A673 (cell line): ENCODE measurements at regions not wholly inside any gene's neighbourhood (a gene's known extent, or its start where the extent isn't known, plus 50 kb on each side); places are given as distances from the start of the nearest gene placed in this dataset.

Experiments
- BruUV-seq: library from RNA; stranded (reverse); fragments of 400-500 nt; replicated peaks from 2 replicates; lab custom pipeline; 2021; lab: Mats Ljungman, UMichigan
- CTCF ChIA-PET: fragments of 300-600 bp; sonication (Branson Sonifier 250); formaldehyde crosslinking; loops from one replicate; lab custom pipeline; 2022; ENCODE audit warnings: antibody characterized with exemption; lab: Charles Lee
- POLR2A ChIA-PET: fragments of 300-600 bp; sonication (Branson Sonifier 250); formaldehyde crosslinking; loops from one replicate; lab custom pipeline; 2022; ENCODE audit warnings: antibody characterized with exemption; ENCODE audit not compliant: low non-redundant PET; lab: Charles Lee
- DNase-seq: peaks from one replicate; pipeline ENCODE4 v3.0.0-alpha.2; 2015; ENCODE audit warnings: low spot score
- H3K27ac ChIP-seq: fragments of 200-600 bp; sonication (generic); 2 replicates; pipeline ENCODE4 v1.5.1; 2016; ENCODE audit warnings: mixed run types, low read depth, mild to moderate bottlenecking, mixed read lengths, antibody characterized with exemption, low read length; ENCODE audit not compliant: poor library complexity, severe bottlenecking
- H3K27me3 ChIP-seq: fragments of 200-600 bp; sonication (generic); replicated peaks from 2 replicates; pipeline ENCODE4 v1.6.1; 2017; ENCODE audit warnings: mixed run types, low read depth, mild to moderate bottlenecking, mixed read lengths, antibody characterized with exemption, low read length; ENCODE audit not compliant: insufficient read depth, poor library complexity
- H3K36me3 ChIP-seq: fragments of 200-600 bp; sonication (generic); 2 replicates; pipeline ENCODE4 v1.6.1; 2016; ENCODE audit warnings: mixed run types, mild to moderate bottlenecking, mixed read lengths, antibody characterized with exemption, low read length; ENCODE audit not compliant: insufficient read depth, poor library complexity, severe bottlenecking
- H3K4me1 ChIP-seq: fragments of 200-600 bp; sonication (generic); 2 replicates; pipeline ENCODE4 v1.6.1; 2017; ENCODE audit warnings: mixed run types, mild to moderate bottlenecking, mixed read lengths, antibody characterized with exemption, low read length; ENCODE audit not compliant: insufficient read depth, poor library complexity, severe bottlenecking
- H3K4me3 ChIP-seq: fragments of 200-600 bp; sonication (generic); 2 replicates; pipeline ENCODE4 v1.5.1; 2016; ENCODE audit warnings: low read depth, mixed run types, mild to moderate bottlenecking, mixed read lengths, low read length; ENCODE audit not compliant: poor library complexity, severe bottlenecking
- H3K9me3 ChIP-seq: fragments of 200-600 bp; sonication (generic); 2 replicates; pipeline ENCODE4 v1.6.1; 2016; ENCODE audit warnings: mixed run types, low read depth, mild to moderate bottlenecking, mixed read lengths, antibody characterized with exemption, low read length; ENCODE audit not compliant: poor library complexity, severe bottlenecking
- EZH2 ChIP-seq: fragments of 200-600 bp; sonication (generic); IDR thresholded peaks from 2 replicates; pipeline ENCODE4 v1.6.1; 2017; ENCODE audit warnings: borderline replicate concordance, low read depth, mild to moderate bottlenecking, mixed read lengths, antibody characterized with exemption, low read length; ENCODE audit not compliant: poor library complexity, severe bottlenecking
- intact Hi-C: fragments of 100-400 bp; cut with micrococcal nuclease; formaldehyde crosslinking; loops from one replicate; pipeline ENCODE4 v1.10.0; 2022; ENCODE audit not compliant: unreplicated experiment
- TF ChIP-seq, protein P1 (sequence below): fragments of 300-800, 200-600 bp; sonication (generic); conservative IDR thresholded peaks from 2 replicates; pipeline ENCODE4 v1.5.1; 2017; ENCODE audit warnings: low read depth, mild to moderate bottlenecking, antibody characterized with exemption, low read length, moderate library complexity, mixed read lengths

DNA sequence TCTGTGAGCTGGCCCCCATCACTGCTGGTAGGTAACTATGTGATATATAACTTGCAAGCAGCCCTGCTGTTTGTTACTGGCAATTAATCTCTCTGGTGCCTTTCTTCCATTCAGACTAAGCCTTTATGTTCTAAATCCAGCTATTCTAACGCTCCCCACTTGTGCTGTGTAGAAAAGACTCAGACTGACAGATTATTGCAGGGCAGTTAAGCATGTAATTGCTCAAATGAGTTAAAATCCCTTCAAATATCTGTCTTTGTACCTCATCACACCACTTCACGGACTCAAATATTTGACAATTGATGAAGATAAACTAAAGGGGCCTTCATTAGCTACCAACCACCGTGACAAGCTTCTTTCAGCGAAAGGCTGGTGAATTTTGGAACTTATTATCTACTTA is 416.2 kb downstream of the NR2F2 start:
- Histone ChIP-seq H3K4me3 (no peak overlapping the region), H3K9me3 (no peaks in the 10 kb centered on the region), H3K27me3 (no peaks in the 10 kb centered on the region), H3K4me1 (peaks cover 15% of the 10 kb centered on the region), H3K27ac (no peak overlapping the region), H3K36me3 (no peaks in the 10 kb centered on the region)
- BruUV-seq = no TSS peak
- peak; percentile 83 for DNase-seq
- ChIA-PET POLR2A (no interaction called here), CTCF (no interaction called here)
- intact Hi-C loops = no loop called here
- TF ChIP-seq EZH2 = no peak

DNA sequence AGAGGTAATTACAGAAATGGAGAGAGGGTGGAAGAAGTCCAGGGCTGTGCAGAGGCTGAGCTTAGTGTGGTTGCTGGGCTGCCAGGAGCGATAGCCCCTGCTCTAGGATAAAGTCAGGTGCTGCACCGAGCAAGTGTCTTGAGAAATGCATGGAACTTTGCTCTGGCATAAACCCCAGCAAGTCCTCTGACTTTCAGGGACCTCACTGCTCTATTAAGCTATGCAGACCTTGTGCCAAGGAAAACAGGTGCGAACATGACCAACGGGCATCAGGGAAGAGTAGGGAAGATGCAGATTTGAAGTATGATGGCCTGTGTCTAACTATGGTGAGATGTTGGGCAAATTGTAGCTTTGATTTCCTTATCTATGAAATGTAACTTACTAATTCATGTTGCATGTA is 416.8 kb downstream of the NR2F2 start:
- intact Hi-C loops = no loop called here
- Histone ChIP-seq H3K27ac (no peak overlapping the region), H3K36me3 (no peaks in the 10 kb centered on the region), H3K4me1 (peaks cover 15% of the 10 kb centered on the region), H3K9me3 (no peaks in the 10 kb centered on the region), H3K4me3 (no peak overlapping the region), H3K27me3 (no peaks in the 10 kb centered on the region)
- no peak for TF ChIP-seq EZH2
- TF ChIP-seq, protein P1, sequence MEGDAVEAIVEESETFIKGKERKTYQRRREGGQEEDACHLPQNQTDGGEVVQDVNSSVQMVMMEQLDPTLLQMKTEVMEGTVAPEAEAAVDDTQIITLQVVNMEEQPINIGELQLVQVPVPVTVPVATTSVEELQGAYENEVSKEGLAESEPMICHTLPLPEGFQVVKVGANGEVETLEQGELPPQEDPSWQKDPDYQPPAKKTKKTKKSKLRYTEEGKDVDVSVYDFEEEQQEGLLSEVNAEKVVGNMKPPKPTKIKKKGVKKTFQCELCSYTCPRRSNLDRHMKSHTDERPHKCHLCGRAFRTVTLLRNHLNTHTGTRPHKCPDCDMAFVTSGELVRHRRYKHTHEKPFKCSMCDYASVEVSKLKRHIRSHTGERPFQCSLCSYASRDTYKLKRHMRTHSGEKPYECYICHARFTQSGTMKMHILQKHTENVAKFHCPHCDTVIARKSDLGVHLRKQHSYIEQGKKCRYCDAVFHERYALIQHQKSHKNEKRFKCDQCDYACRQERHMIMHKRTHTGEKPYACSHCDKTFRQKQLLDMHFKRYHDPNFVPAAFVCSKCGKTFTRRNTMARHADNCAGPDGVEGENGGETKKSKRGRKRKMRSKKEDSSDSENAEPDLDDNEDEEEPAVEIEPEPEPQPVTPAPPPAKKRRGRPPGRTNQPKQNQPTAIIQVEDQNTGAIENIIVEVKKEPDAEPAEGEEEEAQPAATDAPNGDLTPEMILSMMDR = no peak
- no TSS peak for BruUV-seq
- POLR2A ChIA-PET = no interaction called here
- DNase-seq = no peak
- CTCF ChIA-PET = no interaction called here

DNA sequence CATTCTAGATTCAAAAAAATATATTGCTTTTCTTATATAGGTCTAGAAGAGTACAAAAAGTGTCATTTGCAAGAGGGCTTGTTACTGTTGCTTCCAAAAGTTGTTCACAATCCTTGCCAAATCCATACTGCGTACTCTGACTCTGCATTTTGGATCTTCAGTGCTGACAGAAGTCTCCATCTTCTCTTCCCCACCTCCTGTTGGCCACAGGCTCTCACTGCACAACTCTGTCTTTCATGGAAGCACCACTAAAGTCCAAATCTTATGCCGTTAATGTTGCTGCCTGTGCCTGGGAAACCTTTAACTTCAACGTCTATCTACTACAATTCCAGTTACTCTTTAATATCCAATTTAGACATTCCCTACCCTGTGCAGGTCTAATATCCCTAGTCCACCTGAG is 419.9 kb downstream of the NR2F2 start:
- DNase-seq = peak; percentile 18
- Histone ChIP-seq H3K4me3 (no peak overlapping the region), H3K4me1 (peaks cover 15% of the 10 kb centered on the region), H3K27me3 (no peaks in the 10 kb centered on the region), H3K27ac (no peak overlapping the region), H3K9me3 (no peaks in the 10 kb centered on the region), H3K36me3 (no peaks in the 10 kb centered on the region)
- ChIA-PET POLR2A (no interaction called here), CTCF (no interaction called here)
- intact Hi-C loops = no loop called here
- TF ChIP-seq, protein P1 = peak; percentile 44
- TF ChIP-seq EZH2 = no peak
- no TSS peak for BruUV-seq

DNA sequence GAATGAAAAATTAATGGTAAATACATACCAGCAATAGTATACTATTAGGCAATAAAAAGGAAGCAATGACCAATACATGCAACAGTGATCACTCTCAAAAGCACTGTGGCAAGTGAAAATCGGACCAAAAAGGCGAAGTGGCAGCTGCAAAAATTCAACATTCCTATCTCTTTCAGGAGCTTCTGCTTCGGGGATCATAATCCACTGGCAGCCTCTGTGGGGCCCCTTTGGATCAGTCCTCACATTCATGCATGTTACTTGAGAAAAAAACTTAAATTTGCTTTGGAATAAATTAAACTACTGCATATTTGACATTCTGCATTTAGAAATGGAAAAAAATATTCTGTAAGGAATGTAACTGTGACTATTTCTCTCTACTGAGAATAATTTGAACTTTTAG is 425.6 kb downstream of the NR2F2 start:
- no peaks in the 10 kb centered on the region for H3K27me3 ChIP-seq
- ChIA-PET CTCF (no interaction called here), POLR2A (no interaction called here)
- no TSS peak for BruUV-seq
- no peak for DNase-seq
- no peaks in the 10 kb centered on the region for H3K36me3 ChIP-seq
- no peak for TF ChIP-seq EZH2
- TF ChIP-seq, protein P1 = no peak
- no peaks in the 10 kb centered on the region for H3K4me1 ChIP-seq
- H3K27ac ChIP-seq = no peak overlapping the region
- no peak overlapping the region for H3K4me3 ChIP-seq
- intact Hi-C loops = no loop called here
- no peaks in the 10 kb centered on the region for H3K9me3 ChIP-seq
